Loucy (cell line): ENCODE measurements at regions not wholly inside any gene's neighbourhood (a gene's known extent, or its start where the extent isn't known, plus 50 kb on each side); places are given as distances from the start of the nearest gene placed in this dataset.

Experiments
- H2AFZ ChIP-seq: fragments of 200-600 bp; sonication (generic); 2 replicates; pipeline ENCODE4 v1.6.0; 2016; ENCODE audit warnings: antibody characterized with exemption, mild to moderate bottlenecking, low read length, moderate library complexity
- H3F3A ChIP-seq: fragments of 200-600 bp; 2 replicates; pipeline ENCODE4 v1.6.0; 2016; ENCODE audit warnings: antibody characterized with exemption, low read depth, mild to moderate bottlenecking
- H3K27me3 ChIP-seq: fragments of 200-600 bp; sonication (generic); 2 replicates; pipeline ENCODE4 v1.6.1; 2014; ENCODE audit warnings: low read length, mild to moderate bottlenecking; ENCODE audit not compliant: insufficient read depth, poor library complexity, severe bottlenecking
- H3K36me3 ChIP-seq: fragments of 200-600 bp; sonication (generic); 2 replicates; pipeline ENCODE4 v1.6.1; 2016; ENCODE audit warnings: low read length; ENCODE audit not compliant: insufficient read depth
- H3K4me1 ChIP-seq: fragments of 200-600 bp; sonication (generic); 2 replicates; pipeline ENCODE4 v1.5.1; 2014; ENCODE audit warnings: low read length, mild to moderate bottlenecking; ENCODE audit not compliant: insufficient read depth, poor library complexity, severe bottlenecking
- H3K4me2 ChIP-seq: fragments of 200-600 bp; sonication (generic); 2 replicates; pipeline ENCODE4 v1.6.0; 2014; ENCODE audit warnings: antibody characterized with exemption, low read length, low read depth, mild to moderate bottlenecking; ENCODE audit not compliant: poor library complexity, severe bottlenecking
- H3K4me3 ChIP-seq: fragments of 200-600 bp; sonication (generic); 2 replicates; pipeline ENCODE4 v1.5.1; 2014; ENCODE audit warnings: low read length, mild to moderate bottlenecking, mixed read lengths; ENCODE audit not compliant: poor library complexity, severe bottlenecking
- H3K79me2 ChIP-seq: fragments of 200-600 bp; sonication (generic); 2 replicates; pipeline ENCODE4 v1.6.1; 2014; ENCODE audit warnings: low read length; ENCODE audit not compliant: insufficient read depth
- H3K9ac ChIP-seq: fragments of 200-600 bp; sonication (generic); 2 replicates; pipeline ENCODE4 v1.6.0; 2014; ENCODE audit warnings: mild to moderate bottlenecking, low read depth, low read length, moderate library complexity; ENCODE audit not compliant: poor library complexity, severe bottlenecking
- H3K9me2 ChIP-seq: fragments of 200-600 bp; sonication (generic); replicated peaks from 2 replicates; pipeline ENCODE4 v1.6.1; 2016; ENCODE audit warnings: low read depth, low read length, mixed read lengths
- H3K9me3 ChIP-seq: fragments of 200-600 bp; sonication (generic); 2 replicates; pipeline ENCODE4 v1.6.1; 2014; ENCODE audit warnings: mild to moderate bottlenecking, antibody characterized with exemption, low read length, low read depth; ENCODE audit not compliant: insufficient read depth
- H4K20me1 ChIP-seq: fragments of 200-600 bp; sonication (generic); 2 replicates; pipeline ENCODE4 v1.6.0; 2014; ENCODE audit warnings: antibody characterized with exemption, low read length, mild to moderate bottlenecking; ENCODE audit not compliant: insufficient read depth, poor library complexity, severe bottlenecking
- EZH2phosphoT487 ChIP-seq: fragments of 200-600 bp; IDR thresholded peaks from 2 replicates; pipeline ENCODE4 v1.6.1; 2018; ENCODE audit warnings: antibody characterized with exemption, mild to moderate bottlenecking, moderate library complexity, borderline replicate concordance
- TF ChIP-seq, protein P1 (sequence below): fragments of 200-600 bp; sonication (generic); conservative IDR thresholded peaks from 2 replicates; pipeline ENCODE4 v1.5.1; 2014; ENCODE audit warnings: mild to moderate bottlenecking, antibody characterized with exemption, low read length

DNA sequence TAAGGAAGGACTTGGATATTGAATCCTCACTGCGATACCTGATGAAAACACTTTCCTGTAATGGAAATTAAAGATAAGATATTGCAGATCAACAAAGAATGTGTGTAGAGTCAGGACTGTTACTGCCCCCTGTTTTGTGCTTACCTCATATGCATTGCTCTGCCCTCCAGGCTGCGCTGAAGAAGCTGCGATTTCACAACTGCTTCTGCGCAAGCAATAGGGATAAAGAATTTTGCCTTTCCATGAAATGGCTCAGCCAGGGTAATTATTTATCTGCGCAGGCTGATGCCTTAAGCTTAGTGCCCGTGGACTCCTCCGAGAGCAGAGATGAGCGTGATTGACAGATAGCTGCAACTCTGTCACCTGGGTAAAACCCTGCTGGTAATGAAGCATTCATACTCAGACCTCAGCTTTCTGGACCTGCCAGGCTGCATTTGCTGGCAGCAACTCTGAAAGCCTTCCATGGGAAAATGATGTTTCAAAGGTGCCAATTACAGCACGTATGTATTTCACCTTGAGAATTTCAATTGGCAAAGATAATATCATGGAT is 370.6 kb downstream of the SAMD5 start:
- Histone ChIP-seq H3K9me2 (no peaks in the 10 kb centered on the region), H3K4me3 (no peak overlapping the region), H2AFZ (no peak overlapping the region), H3K79me2 (no peaks in the 10 kb centered on the region), H3K36me3 (no peaks in the 10 kb centered on the region), H3K27me3 (no peaks in the 10 kb centered on the region), H3F3A (no peaks in the 10 kb centered on the region), H3K9ac (no peak overlapping the region), H3K9me3 (no peaks in the 10 kb centered on the region), H3K4me1 (no peaks in the 10 kb centered on the region), H4K20me1 (no peaks in the 10 kb centered on the region), H3K4me2 (no peak overlapping the region)
- no peak for TF ChIP-seq EZH2phosphoT487
- TF ChIP-seq, protein P1, sequence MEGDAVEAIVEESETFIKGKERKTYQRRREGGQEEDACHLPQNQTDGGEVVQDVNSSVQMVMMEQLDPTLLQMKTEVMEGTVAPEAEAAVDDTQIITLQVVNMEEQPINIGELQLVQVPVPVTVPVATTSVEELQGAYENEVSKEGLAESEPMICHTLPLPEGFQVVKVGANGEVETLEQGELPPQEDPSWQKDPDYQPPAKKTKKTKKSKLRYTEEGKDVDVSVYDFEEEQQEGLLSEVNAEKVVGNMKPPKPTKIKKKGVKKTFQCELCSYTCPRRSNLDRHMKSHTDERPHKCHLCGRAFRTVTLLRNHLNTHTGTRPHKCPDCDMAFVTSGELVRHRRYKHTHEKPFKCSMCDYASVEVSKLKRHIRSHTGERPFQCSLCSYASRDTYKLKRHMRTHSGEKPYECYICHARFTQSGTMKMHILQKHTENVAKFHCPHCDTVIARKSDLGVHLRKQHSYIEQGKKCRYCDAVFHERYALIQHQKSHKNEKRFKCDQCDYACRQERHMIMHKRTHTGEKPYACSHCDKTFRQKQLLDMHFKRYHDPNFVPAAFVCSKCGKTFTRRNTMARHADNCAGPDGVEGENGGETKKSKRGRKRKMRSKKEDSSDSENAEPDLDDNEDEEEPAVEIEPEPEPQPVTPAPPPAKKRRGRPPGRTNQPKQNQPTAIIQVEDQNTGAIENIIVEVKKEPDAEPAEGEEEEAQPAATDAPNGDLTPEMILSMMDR = no peak

DNA sequence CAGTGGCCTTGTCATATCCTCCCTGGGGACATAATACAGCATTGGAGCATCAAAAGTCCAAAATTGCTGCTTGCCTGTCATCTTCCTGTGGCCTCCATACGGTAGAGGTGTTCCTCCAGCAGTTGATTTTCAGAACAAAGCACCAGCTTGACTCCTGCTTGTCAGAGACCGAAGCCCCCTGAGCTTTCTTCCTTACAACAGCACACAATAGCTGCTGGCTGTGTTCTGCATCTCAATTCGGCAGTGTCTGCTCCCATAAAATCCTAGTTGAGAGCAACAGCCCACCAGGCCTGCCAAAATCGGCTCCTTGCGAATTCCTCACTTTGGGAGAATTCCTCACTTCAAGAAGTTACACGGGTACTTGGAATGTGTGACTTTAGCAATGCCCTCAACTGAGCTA is 372.9 kb downstream of the SAMD5 start:
- Histone ChIP-seq H3K27me3 (no peaks in the 10 kb centered on the region), H3K9me2 (no peaks in the 10 kb centered on the region), H4K20me1 (no peaks in the 10 kb centered on the region), H3K36me3 (no peaks in the 10 kb centered on the region), H2AFZ (no peak overlapping the region), H3K9ac (no peak overlapping the region), H3K79me2 (no peaks in the 10 kb centered on the region), H3K4me1 (no peaks in the 10 kb centered on the region), H3K4me3 (no peak overlapping the region), H3K9me3 (no peaks in the 10 kb centered on the region), H3K4me2 (no peak overlapping the region), H3F3A (no peaks in the 10 kb centered on the region)
- TF ChIP-seq, protein P1 = no peak
- TF ChIP-seq EZH2phosphoT487 = no peak

DNA sequence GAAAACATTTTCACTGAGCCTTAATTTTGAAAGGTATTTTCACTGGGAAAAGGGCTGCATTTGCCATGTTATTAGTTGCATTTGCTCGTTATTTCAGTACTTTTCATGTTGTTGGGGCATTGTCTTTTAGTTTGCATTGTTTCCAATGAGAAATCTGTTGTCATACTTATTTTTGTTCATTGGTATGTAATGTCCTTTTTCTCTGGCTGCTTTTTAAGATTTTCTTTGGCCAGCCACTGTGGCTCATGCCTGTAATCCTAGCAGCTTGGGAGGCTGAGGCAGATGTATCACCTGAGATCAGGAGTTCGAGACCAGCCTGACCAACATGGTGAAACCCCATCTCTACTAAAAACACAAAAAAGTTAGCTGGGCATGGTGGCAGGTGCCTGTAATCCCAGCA is 379.9 kb downstream of the SAMD5 start:
- H3K4me2 ChIP-seq = no peak overlapping the region
- H3K4me1 ChIP-seq = peaks cover 2% of the 10 kb centered on the region
- H3K79me2 ChIP-seq = no peaks in the 10 kb centered on the region
- H3K9me3 ChIP-seq = peaks cover 15% of the 10 kb centered on the region
- H2AFZ ChIP-seq = no peak overlapping the region
- H3F3A ChIP-seq = no peaks in the 10 kb centered on the region
- TF ChIP-seq EZH2phosphoT487 = no peak
- TF ChIP-seq, protein P1 = no peak
- no peaks in the 10 kb centered on the region for H3K36me3 ChIP-seq
- H3K9ac ChIP-seq = no peak overlapping the region
- H4K20me1 ChIP-seq = no peaks in the 10 kb centered on the region
- H3K9me2 ChIP-seq = no peaks in the 10 kb centered on the region
- H3K4me3 ChIP-seq = no peak overlapping the region
- H3K27me3 ChIP-seq = no peaks in the 10 kb centered on the region
